LNCaP clone FGC (cell line): ENCODE measurements at regions not wholly inside any gene's neighbourhood (a gene's known extent, or its start where the extent isn't known, plus 50 kb on each side); places are given as distances from the start of the nearest gene placed in this dataset.

Experiments used
- DNase-seq: peaks from one replicate; pipeline ENCODE4 v3.0.0-alpha.2; 2011; ENCODE audit warnings: low read depth
- H3K4me3 ChIP-seq: 2 replicates; pipeline ENCODE4 v1.5.1; 2011; ENCODE audit warnings: mild to moderate bottlenecking, low read depth, low read length, control low read depth
- CTCF ChIP-seq: IDR thresholded peaks from 2 replicates; pipeline ENCODE4 v1.5.1; 2012; ENCODE audit warnings: mild to moderate bottlenecking; ENCODE audit not compliant: control insufficient read depth, insufficient read depth; ENCODE audit errors: extremely low read depth

GRCh38 chr11:70866834-70867233 lies 385.5 kb downstream of the SHANK2 start:
- no peak for DNase-seq
- H3K4me3 ChIP-seq, result no peak overlapping the region
- TF ChIP-seq CTCF, result no peak

GRCh38 chr11:70867281-70868047 lies 384.9 kb downstream of the SHANK2 start:
- no peak for TF ChIP-seq CTCF
- DNase-seq, result no peak
- no peak overlapping the region for H3K4me3 ChIP-seq

GRCh38 chr11:70868341-70868885 lies 384.0 kb downstream of the SHANK2 start:
- DNase-seq, result no peak
- no peak overlapping the region for H3K4me3 ChIP-seq
- TF ChIP-seq CTCF, result no peak

- no peak for DNase-seq
- no peak for TF ChIP-seq CTCF
- no peak overlapping the region for H3K4me3 ChIP-seq
Observed at GRCh38 chr11:70869054-70869453, 383.3 kb downstream of the SHANK2 start.

- TF ChIP-seq CTCF, result no peak
- DNase-seq, result no peak
Observed at GRCh38 chr11:70871881-70872280, 380.5 kb downstream of the SHANK2 start.

GRCh38 chr11:70872299-70872698 lies 380.1 kb downstream of the SHANK2 start:
- TF ChIP-seq CTCF, result no peak
- DNase-seq, result no peak

More at GRCh38 chr11:70871881-70872280, 380.5 kb downstream of the SHANK2 start:
- H3K4me3 ChIP-seq, result no peak overlapping the region

More at GRCh38 chr11:70872299-70872698, 380.1 kb downstream of the SHANK2 start:
- no peak overlapping the region for H3K4me3 ChIP-seq
